Sigmoid colon (tissue), 6 donors: ENCODE measurements at regions not wholly inside any gene's neighbourhood (a gene's known extent, or its start where the extent isn't known, plus 50 kb on each side); places are given as distances from the start of the nearest gene placed in this dataset.

Experiments used
- DNase-seq: peaks from one replicate; pipeline ENCODE4 v3.0.0-alpha.2; 2019
- H3K27ac ChIP-seq, 4 donors: fragments of 200-600 bp; sonication (generic); one replicate each; pipeline ENCODE4 v1.5.1; 2016 to 2019; ENCODE audit warnings: mild to moderate bottlenecking in 1 of 4
- H3K27me3 ChIP-seq, 3 donors: fragments of 200-600 bp; sonication (generic); one replicate each; pipeline ENCODE4 v1.5.1; 2019; ENCODE audit warnings: mild to moderate bottlenecking in 1 of 3
- H3K36me3 ChIP-seq, 4 donors: fragments of 200-600 bp; sonication (generic); one replicate each; pipeline ENCODE4 v1.5.1; 2016 to 2019
- H3K4me1 ChIP-seq, 4 donors: fragments of 200-600 bp; sonication (generic); one replicate each; pipeline ENCODE4 v1.5.1; 2017 to 2019
- H3K4me3 ChIP-seq, 4 donors: fragments of 200-600 bp; sonication (generic); one replicate each; pipeline ENCODE4 v1.5.1; 2017 to 2019; ENCODE audit warnings: mild to moderate bottlenecking in 2 of 4, moderate library complexity in 1 of 4
- H3K9me3 ChIP-seq, 4 donors: fragments of 200-600 bp in 3 of 4; sonication (generic) in 3 of 4; one replicate each; pipeline versions ENCODE4 v1.5.1 to v1.6.1; 2013 to 2019
- EP300 ChIP-seq, 4 donors: sonication (generic); formaldehyde crosslinking; IDR thresholded peaks; one replicate each; pipeline ENCODE4 v1.6.1; 2017; ENCODE audit warnings: antibody characterized with exemption in 4 of 4
- POLR2A ChIP-seq, 2 donors: fragments of 450-650 bp; IDR thresholded peaks; one replicate each; pipeline ENCODE4 v1.6.1; 2016; ENCODE audit warnings: antibody characterized with exemption in 2 of 2, mild to moderate bottlenecking in 2 of 2, moderate library complexity in 2 of 2
- POLR2AphosphoS5 ChIP-seq, 4 donors: sonication (generic); formaldehyde crosslinking; IDR thresholded peaks; one replicate each; pipeline ENCODE4 v1.6.1; 2017; ENCODE audit warnings: antibody characterized with exemption in 4 of 4
- WGBS, 2 donors: extraction: QIAGEN DNeasy Blood & Tissue Kit; methylation state at CpG; one replicate each; pipeline ENCODE4 v1.1.7; 2013; 5-methylcytosine and 5-hydroxymethylcytosine counted together
- intact Hi-C: fragments of 100-400 bp; cut with DNase I; formaldehyde crosslinking; loops from one replicate; pipeline ENCODE4 v1.15.1; 2023
- TF ChIP-seq, protein P1 (sequence below), 4 experiments: fragments of 450-650 bp in 3 of 4; fragments of 200-600 bp in 1 of 4; IDR thresholded peaks; one replicate each; pipeline ENCODE4 v1.5.1; 2016 to 2019; ENCODE audit warnings: antibody characterized with exemption in 4 of 4, mild to moderate bottlenecking in 3 of 4, moderate library complexity in 2 of 4
- donor health status: healthy with polysubstance abuse.
- donor health status: healthy.

- TF ChIP-seq POLR2AphosphoS5 (IDR thresholded peaks at IDR 0.05) (no peak), EP300 (IDR thresholded peaks at IDR 0.05) (no peak), POLR2A (IDR thresholded peaks at IDR 0.05) (no peak)
- TF ChIP-seq, protein P1, sequence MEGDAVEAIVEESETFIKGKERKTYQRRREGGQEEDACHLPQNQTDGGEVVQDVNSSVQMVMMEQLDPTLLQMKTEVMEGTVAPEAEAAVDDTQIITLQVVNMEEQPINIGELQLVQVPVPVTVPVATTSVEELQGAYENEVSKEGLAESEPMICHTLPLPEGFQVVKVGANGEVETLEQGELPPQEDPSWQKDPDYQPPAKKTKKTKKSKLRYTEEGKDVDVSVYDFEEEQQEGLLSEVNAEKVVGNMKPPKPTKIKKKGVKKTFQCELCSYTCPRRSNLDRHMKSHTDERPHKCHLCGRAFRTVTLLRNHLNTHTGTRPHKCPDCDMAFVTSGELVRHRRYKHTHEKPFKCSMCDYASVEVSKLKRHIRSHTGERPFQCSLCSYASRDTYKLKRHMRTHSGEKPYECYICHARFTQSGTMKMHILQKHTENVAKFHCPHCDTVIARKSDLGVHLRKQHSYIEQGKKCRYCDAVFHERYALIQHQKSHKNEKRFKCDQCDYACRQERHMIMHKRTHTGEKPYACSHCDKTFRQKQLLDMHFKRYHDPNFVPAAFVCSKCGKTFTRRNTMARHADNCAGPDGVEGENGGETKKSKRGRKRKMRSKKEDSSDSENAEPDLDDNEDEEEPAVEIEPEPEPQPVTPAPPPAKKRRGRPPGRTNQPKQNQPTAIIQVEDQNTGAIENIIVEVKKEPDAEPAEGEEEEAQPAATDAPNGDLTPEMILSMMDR (IDR thresholded peaks at IDR 0.05): no peak
- Histone ChIP-seq H3K27ac (no peak overlapping the region), H3K4me3 (no peak overlapping the region), H3K4me1 (no peaks in the 10 kb centered on the region), H3K9me3 (no peaks in the 10 kb centered on the region), H3K36me3 (no peaks in the 10 kb centered on the region), H3K27me3 (no peaks in the 10 kb centered on the region)
- intact Hi-C loops: no loop called here
- DNase-seq: no peak
- WGBS, 2 donors: 90 to 91% methylated on average over 6 of the region's 6 CpGs
Measured at GRCh38 chr9:105833271-105833975, 139.1 kb downstream of the TMEM38B start.

- intact Hi-C loops: no loop called here
- H3K4me3 ChIP-seq: no peak overlapping the region
- no peaks in the 10 kb centered on the region for H3K27me3 ChIP-seq
- H3K4me1 ChIP-seq: no peaks in the 10 kb centered on the region
- no peak overlapping the region for H3K27ac ChIP-seq
- no peak for DNase-seq
- H3K36me3 ChIP-seq: no peaks in the 10 kb centered on the region
- 19 to 83% methylated on average over 2 of the region's 2 CpGs for WGBS, 2 donors
- no peaks in the 10 kb centered on the region for H3K9me3 ChIP-seq
- TF ChIP-seq POLR2A (IDR thresholded peaks at IDR 0.05): no peak
- TF ChIP-seq EP300 (IDR thresholded peaks at IDR 0.05): no peak
- no peak for TF ChIP-seq POLR2AphosphoS5 (IDR thresholded peaks at IDR 0.05)
- TF ChIP-seq, protein P1 (IDR thresholded peaks at IDR 0.05): no peak
Measured at GRCh38 chr9:105834404-105834803, 140.1 kb downstream of the TMEM38B start.

GRCh38 chr9:105835721-105836120, 141.4 kb downstream of the TMEM38B start:
- Histone ChIP-seq H3K4me1 (no peaks in the 10 kb centered on the region), H3K9me3 (no peaks in the 10 kb centered on the region), H3K27me3 (no peaks in the 10 kb centered on the region), H3K36me3 (no peaks in the 10 kb centered on the region), H3K27ac (no peak overlapping the region), H3K4me3 (no peak overlapping the region)
- DNase-seq: no peak
- intact Hi-C loops: no loop called here
- WGBS, 2 donors: 56 to 57% methylated on average over 7 of the region's 7 CpGs
- TF ChIP-seq POLR2A (IDR thresholded peaks at IDR 0.05) (no peak), EP300 (IDR thresholded peaks at IDR 0.05) (no peak)
- TF ChIP-seq, protein P1 (IDR thresholded peaks at IDR 0.05): no peak

- intact Hi-C loops: no loop called here
Measured at GRCh38 chr9:105836936-105837660, 142.8 kb downstream of the TMEM38B start.

More at GRCh38 chr9:105836936-105837660, 142.8 kb downstream of the TMEM38B start:
- Histone ChIP-seq H3K4me1 (no peaks in the 10 kb centered on the region), H3K9me3 (no peaks in the 10 kb centered on the region), H3K27me3 (no peaks in the 10 kb centered on the region), H3K4me3 (no peak overlapping the region), H3K36me3 (no peaks in the 10 kb centered on the region), H3K27ac (no peak overlapping the region)
- no peak for TF ChIP-seq POLR2AphosphoS5 (IDR thresholded peaks at IDR 0.05)
- TF ChIP-seq, protein P1 (IDR thresholded peaks at IDR 0.05): no peak
- TF ChIP-seq POLR2A (IDR thresholded peaks at IDR 0.05): no peak
- TF ChIP-seq EP300 (IDR thresholded peaks at IDR 0.05): no peak
- 81 to 86% methylated on average over 10 of the region's 10 CpGs for WGBS, 2 donors
- DNase-seq: no peak
